Peyer's patch (tissue), 4 donors: ENCODE measurements at regions not wholly inside any gene's neighbourhood (a gene's known extent, or its start where the extent isn't known, plus 50 kb on each side); places are given as distances from the start of the nearest gene placed in this dataset.

Source experiments
- DNase-seq, 3 donors: peaks; one replicate each; pipeline ENCODE4 v3.0.0-alpha.2; 2017 to 2019
- H3K27ac ChIP-seq, 4 donors: fragments of 200-600 bp; sonication (generic); one replicate each; pipeline ENCODE4 v1.5.1; 2016 to 2019
- H3K27me3 ChIP-seq, 2 donors: fragments of 200-600 bp; sonication (generic); one replicate each; pipeline ENCODE4 v1.5.1; 2019
- H3K36me3 ChIP-seq, 3 donors: fragments of 200-600 bp; sonication (generic); one replicate each; pipeline ENCODE4 v1.5.1; 2016 to 2019
- H3K4me1 ChIP-seq, 4 donors: fragments of 200-600 bp; sonication (generic); one replicate each; pipeline ENCODE4 v1.5.1; 2016 to 2019
- H3K4me3 ChIP-seq, 4 donors: fragments of 200-600 bp; sonication (generic); 1 replicate in 3 of 4; 2 replicates in 1 of 4; pipeline ENCODE4 v1.5.1; 2016 to 2019; ENCODE audit warnings: mild to moderate bottlenecking in 1 of 4
- H3K9me3 ChIP-seq, 4 donors: fragments of 200-600 bp; sonication (generic); one replicate each; pipeline ENCODE4 v1.5.1; 2016 to 2019; ENCODE audit warnings: mild to moderate bottlenecking in 1 of 4
- CTCF ChIP-seq, 6 experiments: fragments of 450-650 bp in 4 of 6; fragments of 200-600 bp in 2 of 6; sonication (generic) in 1 of 6; IDR thresholded peaks; one replicate each; pipeline ENCODE4 v1.5.1; 2017 to 2019; ENCODE audit warnings: antibody characterized with exemption in 6 of 6, mild to moderate bottlenecking in 3 of 6, moderate library complexity in 1 of 6
- POLR2A ChIP-seq, 2 donors: fragments of 450-650 bp; IDR thresholded peaks; one replicate each; pipeline ENCODE4 v1.5.1; 2017; ENCODE audit warnings: antibody characterized with exemption in 2 of 2, mild to moderate bottlenecking in 2 of 2, moderate library complexity in 2 of 2

- H3K27me3 ChIP-seq = no peaks in the 10 kb centered on the region
- TF ChIP-seq POLR2A (IDR thresholded peaks at IDR 0.05) (no peak), CTCF (IDR thresholded peaks at IDR 0.05) (no peak)
- H3K36me3 ChIP-seq = no peaks in the 10 kb centered on the region
- DNase-seq = no peak
- H3K4me1 ChIP-seq = no peaks in the 10 kb centered on the region
- H3K9me3 ChIP-seq = no peaks in the 10 kb centered on the region
- no peak overlapping the region for H3K4me3 ChIP-seq
- no peak overlapping the region for H3K27ac ChIP-seq
These were observed 742.6 kb upstream of the GRIA3 start for GRCh38 chrX:122441451-122441850.

- Histone ChIP-seq H3K4me3 (no peak overlapping the region), H3K4me1 (no peaks in the 10 kb centered on the region), H3K9me3 (no peaks in the 10 kb centered on the region), H3K27me3 (no peaks in the 10 kb centered on the region), H3K27ac (no peak overlapping the region), H3K36me3 (no peaks in the 10 kb centered on the region)
- TF ChIP-seq CTCF (IDR thresholded peaks at IDR 0.05) (no peak), POLR2A (IDR thresholded peaks at IDR 0.05) (no peak)
- DNase-seq = no peak
These were observed 738.6 kb upstream of the GRIA3 start for GRCh38 chrX:122445466-122445865.

- TF ChIP-seq POLR2A (IDR thresholded peaks at IDR 0.05) = no peak
- H3K4me1 ChIP-seq = no peaks in the 10 kb centered on the region
- H3K36me3 ChIP-seq = no peaks in the 10 kb centered on the region
- no peak for DNase-seq
- H3K27ac ChIP-seq = no peak overlapping the region
- no peaks in the 10 kb centered on the region for H3K27me3 ChIP-seq
- no peak overlapping the region for H3K4me3 ChIP-seq
- H3K9me3 ChIP-seq = no peaks in the 10 kb centered on the region
These were observed 719.7 kb upstream of the GRIA3 start for GRCh38 chrX:122464341-122464740.

GRCh38 chrX:122475306-122475705 is 708.8 kb upstream of the GRIA3 start:
- Histone ChIP-seq H3K27me3 (no peaks in the 10 kb centered on the region), H3K4me1 (no peaks in the 10 kb centered on the region), H3K36me3 (no peaks in the 10 kb centered on the region), H3K27ac (no peak overlapping the region), H3K9me3 (no peaks in the 10 kb centered on the region), H3K4me3 (no peak overlapping the region)
- DNase-seq = no peak
- no peak for TF ChIP-seq CTCF (IDR thresholded peaks at IDR 0.05)
- no peak for TF ChIP-seq POLR2A (IDR thresholded peaks at IDR 0.05)

GRCh38 chrX:122500556-122500955 is 683.5 kb upstream of the GRIA3 start:
- H3K4me1 ChIP-seq = no peaks in the 10 kb centered on the region
- no peak overlapping the region for H3K27ac ChIP-seq
- no peaks in the 10 kb centered on the region for H3K9me3 ChIP-seq
- no peak for TF ChIP-seq CTCF (IDR thresholded peaks at IDR 0.05)
- no peak for TF ChIP-seq POLR2A (IDR thresholded peaks at IDR 0.05)
- no peaks in the 10 kb centered on the region for H3K27me3 ChIP-seq
- no peak for DNase-seq
- no peaks in the 10 kb centered on the region for H3K36me3 ChIP-seq
- H3K4me3 ChIP-seq = no peak overlapping the region

- no peaks in the 10 kb centered on the region for H3K4me1 ChIP-seq
- no peaks in the 10 kb centered on the region for H3K9me3 ChIP-seq
- DNase-seq = no peak
- H3K36me3 ChIP-seq = no peaks in the 10 kb centered on the region
- TF ChIP-seq CTCF (IDR thresholded peaks at IDR 0.05) (no peak), POLR2A (IDR thresholded peaks at IDR 0.05) (no peak)
- H3K27ac ChIP-seq = no peak overlapping the region
- no peak overlapping the region for H3K4me3 ChIP-seq
- H3K27me3 ChIP-seq = no peaks in the 10 kb centered on the region
These were observed 682.4 kb upstream of the GRIA3 start for GRCh38 chrX:122501652-122502051.
